HEK293T (cell line): ENCODE measurements at regions not wholly inside any gene's neighbourhood (a gene's known extent, or its start where the extent isn't known, plus 50 kb on each side); places are given as distances from the start of the nearest gene placed in this dataset.
A peak's percentile ranks its signal among the peaks of the same experiment; 100 is the strongest.

Experiments used
- CTCF ChIA-PET: fragments of 350-600 bp; formaldehyde crosslinking; extraction: SDS; loops from one replicate; lab custom pipeline; 2021; ENCODE audit warnings: antibody characterized with exemption, inconsistent platforms; lab: Yijun Ruan, JAX
- POLR2A ChIA-PET: fragments of 350-600 bp; formaldehyde crosslinking; extraction: SDS; loops from one replicate; lab custom pipeline; 2020; ENCODE audit warnings: antibody characterized with exemption, inconsistent platforms; lab: Yijun Ruan, JAX
- DNase-seq: peaks from one replicate; pipeline ENCODE4 v3.0.0; 2012; ENCODE audit warnings: mixed read lengths; ENCODE audit errors: extremely low spot score
- ARNT ChIP-seq: fragments of 450-650 bp; IDR thresholded peaks from 2 replicates; pipeline ENCODE4 v1.6.1; 2017; ENCODE audit warnings: mild to moderate bottlenecking
- BHLHE40 ChIP-seq: fragments of 450-650 bp; IDR thresholded peaks from 2 replicates; pipeline ENCODE4 v1.6.1; 2016; ENCODE audit warnings: mild to moderate bottlenecking, moderate library complexity, borderline replicate concordance
- CTBP1 ChIP-seq: fragments of 450-650 bp; IDR thresholded peaks from 2 replicates; pipeline ENCODE4 v1.6.1; 2016; ENCODE audit warnings: borderline replicate concordance
- ELF4 ChIP-seq: fragments of 450-650 bp; IDR thresholded peaks from 2 replicates; pipeline ENCODE4 v1.6.1; 2017; ENCODE audit warnings: antibody characterized with exemption
- FOXA1 ChIP-seq: fragments of 450-650 bp; IDR thresholded peaks from 2 replicates; pipeline ENCODE4 v1.6.1; 2016; ENCODE audit warnings: mild to moderate bottlenecking
- FOXK2 ChIP-seq: fragments of 450-650 bp; IDR thresholded peaks from 2 replicates; pipeline ENCODE4 v1.6.1; 2016; ENCODE audit warnings: mild to moderate bottlenecking
- FOXM1 ChIP-seq: fragments of 450-650 bp; IDR thresholded peaks from 2 replicates; pipeline ENCODE4 v1.6.1; 2017; ENCODE audit warnings: mild to moderate bottlenecking, borderline replicate concordance
- HDGF ChIP-seq: fragments of 450-650 bp; IDR thresholded peaks from 2 replicates; pipeline ENCODE4 v1.6.1; 2017; ENCODE audit warnings: antibody characterized with exemption, borderline replicate concordance
- L3MBTL2 ChIP-seq: fragments of 450-650 bp; conservative IDR thresholded peaks from 2 replicates; pipeline ENCODE4 v1.6.1; 2016; ENCODE audit warnings: mild to moderate bottlenecking
- LEF1 ChIP-seq: fragments of 450-650 bp; IDR thresholded peaks from 2 replicates; pipeline ENCODE4 v1.6.1; 2017; ENCODE audit warnings: mild to moderate bottlenecking, borderline replicate concordance
- NFRKB ChIP-seq: fragments of 450-650 bp; IDR thresholded peaks from 2 replicates; pipeline ENCODE4 v1.6.1; 2016; ENCODE audit warnings: mild to moderate bottlenecking, moderate library complexity
- SP1 ChIP-seq: fragments of 450-650 bp; IDR thresholded peaks from 2 replicates; pipeline ENCODE4 v1.6.1; 2017
- SUZ12 ChIP-seq: fragments of 450-650 bp; IDR thresholded peaks from 2 replicates; pipeline ENCODE4 v1.6.1; 2016; ENCODE audit warnings: mild to moderate bottlenecking
- TARDBP ChIP-seq: fragments of 450-650 bp; IDR thresholded peaks from 2 replicates; pipeline ENCODE4 v1.6.1; 2016
- ZNF384 ChIP-seq: fragments of 450-650 bp; IDR thresholded peaks from 2 replicates; pipeline ENCODE4 v1.6.1; 2016
- TF ChIP-seq, protein P1 (sequence below): fragments of 450-650 bp; IDR thresholded peaks from 2 replicates; pipeline ENCODE4 v1.6.1; 2016

DNA sequence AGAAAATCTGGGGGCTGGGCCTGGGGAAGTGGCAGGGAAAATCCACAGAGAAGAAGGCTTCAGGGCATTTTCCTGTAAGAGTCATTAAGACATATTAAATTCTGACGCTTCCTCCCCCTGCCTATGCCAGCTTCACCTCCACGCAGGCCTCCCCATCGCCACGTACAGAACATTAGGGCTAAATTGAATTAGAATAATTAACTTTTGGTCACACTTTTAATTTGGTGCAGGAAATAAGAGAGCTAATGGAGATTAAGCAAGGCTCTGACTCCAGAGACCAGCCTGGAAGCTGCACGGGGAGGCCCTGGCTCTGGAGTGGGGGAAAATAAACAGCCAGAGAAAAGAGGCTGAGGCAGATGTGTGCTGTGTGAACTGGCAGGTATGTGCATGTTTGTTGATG, 148.0 kb downstream of the CCT6B start:
- DNase-seq, result no peak
- ChIA-PET CTCF (no interaction called here), POLR2A (no interaction called here)
- no peak for TF ChIP-seq BHLHE40
- no peak for TF ChIP-seq HDGF
- TF ChIP-seq ZNF384, result no peak
- no peak for TF ChIP-seq FOXK2
- no peak for TF ChIP-seq TARDBP
- no peak for TF ChIP-seq FOXA1

GRCh38 chr17:34811561-34811960, 149.7 kb downstream of the CCT6B start:
- CTCF ChIA-PET, result no interaction called here

GRCh38 chr17:34800661-34801060, 160.6 kb downstream of the CCT6B start:
- TF ChIP-seq SUZ12, result no peak
- no peak for TF ChIP-seq HDGF
- no peak for TF ChIP-seq TARDBP
- no peak for TF ChIP-seq FOXA1
- no peak for TF ChIP-seq CTBP1
- no peak for TF ChIP-seq LEF1
- no peak for TF ChIP-seq ARNT
- TF ChIP-seq L3MBTL2, result no peak
- TF ChIP-seq SP1, result no peak
- TF ChIP-seq ELF4, result no peak
- TF ChIP-seq FOXM1, result no peak
- no peak for TF ChIP-seq FOXK2
- no peak for TF ChIP-seq ZNF384
- no peak for TF ChIP-seq BHLHE40
- TF ChIP-seq, protein P1, sequence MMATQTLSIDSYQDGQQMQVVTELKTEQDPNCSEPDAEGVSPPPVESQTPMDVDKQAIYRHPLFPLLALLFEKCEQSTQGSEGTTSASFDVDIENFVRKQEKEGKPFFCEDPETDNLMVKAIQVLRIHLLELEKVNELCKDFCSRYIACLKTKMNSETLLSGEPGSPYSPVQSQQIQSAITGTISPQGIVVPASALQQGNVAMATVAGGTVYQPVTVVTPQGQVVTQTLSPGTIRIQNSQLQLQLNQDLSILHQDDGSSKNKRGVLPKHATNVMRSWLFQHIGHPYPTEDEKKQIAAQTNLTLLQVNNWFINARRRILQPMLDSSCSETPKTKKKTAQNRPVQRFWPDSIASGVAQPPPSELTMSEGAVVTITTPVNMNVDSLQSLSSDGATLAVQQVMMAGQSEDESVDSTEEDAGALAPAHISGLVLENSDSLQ, result no peak
- TF ChIP-seq NFRKB, result no peak
- CTCF ChIA-PET, result no interaction called here
- no peak for DNase-seq
- POLR2A ChIA-PET, result interaction anchor here (0.6 kb wide), 1 partner anchor 748 kb away, joined by 3 read pairs; no protein-coding TSS in a partner anchor

More at GRCh38 chr17:34811561-34811960, 149.7 kb downstream of the CCT6B start:
- TF ChIP-seq, protein P1, result no peak
- TF ChIP-seq NFRKB, result no peak
- no peak for TF ChIP-seq SP1
- no peak for TF ChIP-seq BHLHE40
- TF ChIP-seq ARNT, result no peak
- TF ChIP-seq L3MBTL2, result no peak
- TF ChIP-seq ZNF384, result no peak
- TF ChIP-seq TARDBP, result no peak
- TF ChIP-seq HDGF, result no peak
- no peak for TF ChIP-seq FOXA1
- no peak for TF ChIP-seq FOXK2
- no peak for TF ChIP-seq ELF4
- no peak for TF ChIP-seq FOXM1
- no peak for TF ChIP-seq LEF1
- TF ChIP-seq CTBP1, result no peak
- TF ChIP-seq SUZ12, result no peak
- DNase-seq, result no peak
- POLR2A ChIA-PET, result no interaction called here

DNA sequence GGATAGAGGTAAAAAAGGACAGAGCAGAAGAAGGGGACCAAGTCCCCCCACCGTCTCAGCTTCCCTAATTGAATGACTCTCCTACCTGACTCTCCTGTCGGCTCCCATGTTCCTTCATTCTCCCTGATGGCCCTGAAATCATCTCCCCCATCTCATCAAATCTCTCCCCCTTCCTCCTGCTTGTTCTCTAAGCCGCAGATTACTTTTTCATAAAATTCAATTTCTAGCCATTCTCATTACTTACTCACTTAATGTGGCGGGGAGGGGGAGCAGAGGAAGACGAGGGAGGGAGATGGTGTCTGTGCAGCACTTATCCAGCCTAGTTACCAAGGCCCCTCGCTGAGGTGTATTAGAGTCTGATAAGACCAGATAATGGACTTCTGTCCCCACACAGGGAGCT, 161.5 kb downstream of the CCT6B start:
- no peak for DNase-seq
- CTCF ChIA-PET, result no interaction called here
- POLR2A ChIA-PET, result no interaction called here

DNA sequence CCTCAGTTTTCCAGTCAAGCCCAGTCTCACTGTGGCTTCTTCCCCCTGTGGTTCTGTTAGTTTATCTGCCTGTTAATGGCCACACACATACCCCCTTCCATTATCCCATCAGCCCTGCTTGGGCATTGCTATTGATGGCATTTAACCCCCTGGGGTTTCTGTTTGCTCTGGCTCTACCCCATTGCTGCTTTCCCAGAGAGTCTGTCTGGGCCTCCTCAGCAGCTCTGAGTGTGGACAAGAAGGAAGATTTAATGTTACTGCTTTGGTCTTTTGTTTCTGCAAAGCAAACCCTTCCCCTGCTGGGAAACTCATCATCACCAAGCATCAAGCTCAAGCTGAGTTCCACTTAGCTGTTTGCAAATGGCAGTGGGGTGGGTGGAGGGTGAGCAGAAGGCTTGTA, 162.7 kb downstream of the CCT6B start:
- ChIA-PET POLR2A (no interaction called here), CTCF (no interaction called here)
- DNase-seq, result no peak
- no peak for TF ChIP-seq FOXA1
- TF ChIP-seq HDGF, result no peak
- no peak for TF ChIP-seq L3MBTL2
- no peak for TF ChIP-seq ZNF384
- TF ChIP-seq NFRKB, result no peak
- TF ChIP-seq TARDBP, result no peak

More for the DNA sequence above, 161.5 kb downstream of the CCT6B start:
- TF ChIP-seq LEF1 (no peak), FOXA1 (no peak), ARNT (no peak), L3MBTL2 (no peak), ELF4 (no peak), CTBP1 (no peak), SP1 (no peak)

DNA sequence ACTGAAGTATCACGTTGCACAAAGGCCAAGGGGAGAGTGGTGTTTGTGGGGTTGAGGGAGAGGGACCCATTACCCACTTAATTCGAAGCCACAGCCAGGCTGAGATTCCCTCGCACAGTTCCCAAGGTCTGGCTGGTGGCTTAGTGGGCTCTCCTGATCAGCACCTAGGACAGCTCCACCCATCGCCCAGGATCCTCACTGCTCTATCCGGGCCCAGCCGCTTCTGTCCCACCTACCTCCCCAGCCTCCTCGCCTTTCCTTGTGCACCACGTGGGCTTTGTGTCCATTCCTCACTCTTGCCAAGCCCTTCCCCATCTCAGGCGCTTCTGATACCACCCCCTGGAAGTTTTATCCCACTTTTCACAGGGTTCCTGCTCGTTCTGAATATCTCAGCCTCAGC, 163.5 kb downstream of the CCT6B start:
- DNase-seq, result peak; percentile 52

More for the DNA sequence above, 163.5 kb downstream of the CCT6B start:
- POLR2A ChIA-PET, result no interaction called here
- CTCF ChIA-PET, result no interaction called here
- TF ChIP-seq TARDBP (no peak), ELF4 (no peak), LEF1 (no peak), BHLHE40 (no peak), FOXM1 (no peak), HDGF (no peak), SP1 (no peak), L3MBTL2 (no peak), FOXA1 (no peak), FOXK2 (no peak), ZNF384 (no peak), SUZ12 (no peak), CTBP1 (no peak), ARNT (no peak), NFRKB (no peak)
- TF ChIP-seq, protein P1, result no peak
